OCI-LY1 (cell line): ENCODE measurements at regions not wholly inside any gene's neighbourhood (a gene's known extent, or its start where the extent isn't known, plus 50 kb on each side); places are given as distances from the start of the nearest gene placed in this dataset.

Experiments
- CTCF ChIP-seq: fragments of 200-600 bp; sonication (generic), shearing (Covaris generic); IDR thresholded peaks from 2 replicates; pipeline ENCODE4 v1.5.1; 2017; ENCODE audit warnings: mild to moderate bottlenecking, antibody characterized with exemption, low read length, moderate library complexity, mixed read lengths
- EZH2 ChIP-seq: fragments of 200-600 bp; sonication (generic), shearing (Covaris generic); IDR thresholded peaks from 2 replicates; pipeline ENCODE4 v1.8.0; 2017; ENCODE audit warnings: borderline replicate concordance, mixed run types, mild to moderate bottlenecking, antibody characterized with exemption, low read length, moderate library complexity, mixed read lengths

DNA sequence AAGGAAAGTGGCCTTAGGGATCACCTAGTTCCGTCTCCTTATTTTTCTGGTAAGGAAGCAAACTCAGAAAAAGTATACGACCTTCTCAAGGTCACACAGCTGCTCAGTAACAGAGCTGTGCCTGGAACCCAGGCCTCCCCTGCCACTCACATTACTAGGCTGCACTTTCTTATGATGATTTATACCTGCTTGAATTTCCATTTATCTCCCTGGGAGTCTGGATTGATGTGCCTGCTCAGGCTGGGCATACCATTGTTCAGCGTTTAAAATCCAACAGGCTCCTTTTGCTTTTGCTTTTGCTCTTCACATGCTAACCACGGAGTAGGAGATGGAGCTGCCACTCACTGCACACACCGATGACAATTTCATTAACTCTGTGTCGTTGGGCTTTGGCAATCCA, 241.0 kb downstream of the OLFM4 start:
- TF ChIP-seq CTCF (no peak), EZH2 (no peak)
